ENCODE measurements at regions not wholly inside any gene's neighbourhood (a gene's known extent, or its start where the extent isn't known, plus 50 kb on each side); places are given as distances from the start of the nearest gene placed in this dataset.

- ATAC-seq (ENCODE audit: insufficient read depth, low FRiP score) (no peak), DNase-seq (no peak)
- no peaks in the 10 kb centered on the region for H3K9me3 ChIP-seq (ENCODE audit: control insufficient read depth in 4 of 4, insufficient read depth in 3 of 4, low read length in 3 of 4)
- no peak overlapping the region for H3K4me3 ChIP-seq
- H3K27me3 ChIP-seq (ENCODE audit: control insufficient read depth in 3 of 3, insufficient read depth in 3 of 3, low read length in 2 of 3), result no peaks in the 10 kb centered on the region
- no peaks in the 10 kb centered on the region for H3K36me3 ChIP-seq (ENCODE audit: control insufficient read depth in 4 of 4, insufficient read depth in 4 of 4, low read length in 4 of 4)
- H3K27ac ChIP-seq (ENCODE audit: low read depth in 1 of 2, low read length in 1 of 2), result no peak overlapping the region
- TF ChIP-seq CTCF (IDR thresholded peaks at IDR 0.05; ENCODE audit: control extremely low read depth, extremely low read depth), result no peak
- 57 to 58% methylated on average over 6 of the region's 6 CpGs for WGBS, 2 donors
- H3K4me1 ChIP-seq (ENCODE audit: control insufficient read depth in 5 of 5, insufficient read depth in 5 of 5, low read length in 5 of 5), result peaks cover 0 to 4% (median 0%) of the 10 kb centered on the region in 5 donors
- no peak overlapping the region for H3K9ac ChIP-seq (ENCODE audit: insufficient read depth in 1 of 2, low read length in 2 of 2)
These were observed 74.1 kb upstream of the DUSP5 start for GRCh38 chr10:110423650-110424049.

GRCh38 chr10:110425684-110426293, 71.9 kb upstream of the DUSP5 start:
- no peaks in the 10 kb centered on the region for H3K4me1 ChIP-seq (ENCODE audit: control insufficient read depth in 5 of 5, insufficient read depth in 5 of 5, low read length in 5 of 5)
- no peak overlapping the region for H3K27ac ChIP-seq (ENCODE audit: low read depth in 1 of 2, low read length in 1 of 2)
- H3K9ac ChIP-seq (ENCODE audit: insufficient read depth in 1 of 2, low read length in 2 of 2), result no peak overlapping the region
- H3K9me3 ChIP-seq (ENCODE audit: control insufficient read depth in 4 of 4, insufficient read depth in 3 of 4, low read length in 3 of 4), result no peaks in the 10 kb centered on the region
- no peaks in the 10 kb centered on the region for H3K27me3 ChIP-seq (ENCODE audit: control insufficient read depth in 3 of 3, insufficient read depth in 3 of 3, low read length in 2 of 3)
- DNase-seq (no peak), ATAC-seq (ENCODE audit: insufficient read depth, low FRiP score) (no peak)
- H3K36me3 ChIP-seq (ENCODE audit: control insufficient read depth in 4 of 4, insufficient read depth in 4 of 4, low read length in 4 of 4), result no peaks in the 10 kb centered on the region
- H3K4me3 ChIP-seq, result no peak overlapping the region
- no peak for TF ChIP-seq CTCF (IDR thresholded peaks at IDR 0.05; ENCODE audit: control extremely low read depth, extremely low read depth)
- 72 to 77% methylated on average over 11 of the region's 11 CpGs for WGBS, 2 donors

DNA sequence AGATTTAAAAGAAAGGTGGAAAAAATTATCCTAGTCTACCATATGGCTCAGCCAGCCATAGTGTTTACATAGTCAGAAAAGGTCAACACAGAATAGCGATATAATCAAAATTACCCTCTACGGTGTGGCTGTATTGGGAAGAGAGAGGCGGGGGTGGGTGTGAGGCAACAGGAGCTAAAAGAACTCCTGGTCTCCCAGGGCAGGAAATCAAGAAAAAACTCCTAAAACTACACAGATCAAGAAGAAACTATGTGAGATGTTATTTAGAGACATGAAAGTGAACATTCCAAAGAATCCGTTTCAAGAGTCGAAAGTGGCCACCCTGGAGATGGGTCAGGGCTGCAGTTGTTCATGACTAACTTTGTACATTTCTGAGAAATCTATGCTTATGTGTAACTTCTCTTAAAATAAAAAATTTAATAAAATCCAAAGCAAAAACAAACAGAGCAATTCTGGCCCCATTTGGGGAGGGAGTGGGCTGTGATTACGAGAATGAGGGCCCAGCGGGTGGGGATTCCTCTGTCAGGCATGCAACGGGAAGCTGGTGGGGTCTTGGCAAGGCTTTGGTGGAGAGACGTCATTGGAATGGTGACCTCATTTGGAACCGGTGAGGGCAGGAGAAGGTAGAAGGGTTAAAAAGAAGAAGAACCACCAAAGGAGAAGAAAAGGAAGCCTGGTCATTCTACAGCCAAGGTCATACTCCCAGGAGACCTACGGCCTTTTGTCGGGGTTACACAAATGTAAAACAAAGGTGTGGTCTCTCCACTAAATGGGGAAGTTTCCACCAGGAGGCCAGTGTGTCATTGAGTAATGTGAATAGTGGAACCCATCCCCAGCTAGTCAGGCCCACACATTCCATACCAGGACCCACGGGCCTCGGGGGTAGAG, 71.2 kb upstream of the DUSP5 start:
- no peak for TF ChIP-seq CTCF (IDR thresholded peaks at IDR 0.05; ENCODE audit: control extremely low read depth, extremely low read depth)
- peak; percentile 28 for ATAC-seq (ENCODE audit: insufficient read depth, low FRiP score)
- peak overlapping the region in 1 of 2 donors; percentile 51 for H3K27ac ChIP-seq (ENCODE audit: low read depth in 1 of 2, low read length in 1 of 2)
- DNase-seq, result peak in 1 of 3 donors; percentile 11
- no peaks in the 10 kb centered on the region for H3K36me3 ChIP-seq (ENCODE audit: control insufficient read depth in 4 of 4, insufficient read depth in 4 of 4, low read length in 4 of 4)
- WGBS, 2 donors, result 60 to 68% methylated on average over 14 of the region's 14 CpGs
- no peak overlapping the region for H3K9ac ChIP-seq (ENCODE audit: insufficient read depth in 1 of 2, low read length in 2 of 2)
- H3K27me3 ChIP-seq (ENCODE audit: control insufficient read depth in 3 of 3, insufficient read depth in 3 of 3, low read length in 2 of 3), result no peaks in the 10 kb centered on the region
- no peak overlapping the region for H3K4me3 ChIP-seq
- H3K9me3 ChIP-seq (ENCODE audit: control insufficient read depth in 4 of 4, insufficient read depth in 3 of 4, low read length in 3 of 4), result no peaks in the 10 kb centered on the region
- H3K4me1 ChIP-seq (ENCODE audit: control insufficient read depth in 5 of 5, insufficient read depth in 5 of 5, low read length in 5 of 5), result no peaks in the 10 kb centered on the region
